GM12875 (cell line): ENCODE measurements at regions not wholly inside any gene's neighbourhood (a gene's known extent, or its start where the extent isn't known, plus 50 kb on each side); places are given as distances from the start of the nearest gene placed in this dataset.

Experiments used
- H3K4me3 ChIP-seq: one replicate; pipeline ENCODE4 v1.5.1; 2011; ENCODE audit warnings: low read depth, low read length, control low read depth
- TF ChIP-seq, protein P1 (sequence below): IDR thresholded peaks from 2 replicates; pipeline ENCODE4 v1.5.1; 2011; ENCODE audit warnings: low read depth, mild to moderate bottlenecking, control low read depth, inconsistent platforms, low read length, moderate library complexity, borderline replicate concordance; ENCODE audit not compliant: insufficient read depth

DNA sequence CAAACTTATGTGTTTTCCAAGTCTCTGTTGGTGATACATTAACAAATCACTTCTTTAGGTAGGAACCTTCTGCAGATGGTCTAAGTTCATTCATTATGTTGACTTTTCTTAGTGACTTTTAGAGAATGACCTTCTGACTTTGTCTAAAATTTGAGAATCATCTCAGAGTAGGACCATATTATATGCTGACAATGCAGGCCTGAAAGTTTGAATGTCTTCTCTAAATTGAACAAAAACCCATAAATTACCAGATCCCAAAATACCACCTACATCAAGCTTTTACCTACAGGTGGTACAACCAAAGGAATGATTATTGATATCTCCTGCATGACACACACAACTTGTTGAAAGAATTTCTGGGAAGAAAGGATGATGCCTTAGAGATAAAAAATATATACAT, 191.5 kb downstream of the SOD2 start:
- no peak overlapping the region for H3K4me3 ChIP-seq
- TF ChIP-seq, protein P1, sequence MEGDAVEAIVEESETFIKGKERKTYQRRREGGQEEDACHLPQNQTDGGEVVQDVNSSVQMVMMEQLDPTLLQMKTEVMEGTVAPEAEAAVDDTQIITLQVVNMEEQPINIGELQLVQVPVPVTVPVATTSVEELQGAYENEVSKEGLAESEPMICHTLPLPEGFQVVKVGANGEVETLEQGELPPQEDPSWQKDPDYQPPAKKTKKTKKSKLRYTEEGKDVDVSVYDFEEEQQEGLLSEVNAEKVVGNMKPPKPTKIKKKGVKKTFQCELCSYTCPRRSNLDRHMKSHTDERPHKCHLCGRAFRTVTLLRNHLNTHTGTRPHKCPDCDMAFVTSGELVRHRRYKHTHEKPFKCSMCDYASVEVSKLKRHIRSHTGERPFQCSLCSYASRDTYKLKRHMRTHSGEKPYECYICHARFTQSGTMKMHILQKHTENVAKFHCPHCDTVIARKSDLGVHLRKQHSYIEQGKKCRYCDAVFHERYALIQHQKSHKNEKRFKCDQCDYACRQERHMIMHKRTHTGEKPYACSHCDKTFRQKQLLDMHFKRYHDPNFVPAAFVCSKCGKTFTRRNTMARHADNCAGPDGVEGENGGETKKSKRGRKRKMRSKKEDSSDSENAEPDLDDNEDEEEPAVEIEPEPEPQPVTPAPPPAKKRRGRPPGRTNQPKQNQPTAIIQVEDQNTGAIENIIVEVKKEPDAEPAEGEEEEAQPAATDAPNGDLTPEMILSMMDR = no peak

DNA sequence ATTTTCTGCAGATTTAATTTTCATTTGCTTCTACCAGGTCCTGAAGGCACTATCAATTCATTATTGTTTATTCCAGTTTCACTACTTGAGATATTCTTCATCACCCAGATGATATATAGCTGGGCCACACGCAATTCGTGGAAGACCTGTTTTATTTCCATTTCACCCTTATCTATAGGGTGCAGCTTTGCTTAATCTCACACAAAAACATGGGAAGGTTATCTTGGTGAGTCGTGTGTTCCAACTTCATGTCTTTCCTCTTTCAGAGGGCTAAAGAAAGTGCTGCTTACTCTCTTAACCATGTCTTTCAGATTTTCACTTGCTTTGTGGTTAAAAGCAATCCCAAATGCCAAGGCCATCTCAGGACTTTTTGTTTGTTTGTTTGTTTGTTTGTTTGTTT, 194.0 kb downstream of the SOD2 start:
- H3K4me3 ChIP-seq = no peak overlapping the region
- TF ChIP-seq, protein P1 = no peak

DNA sequence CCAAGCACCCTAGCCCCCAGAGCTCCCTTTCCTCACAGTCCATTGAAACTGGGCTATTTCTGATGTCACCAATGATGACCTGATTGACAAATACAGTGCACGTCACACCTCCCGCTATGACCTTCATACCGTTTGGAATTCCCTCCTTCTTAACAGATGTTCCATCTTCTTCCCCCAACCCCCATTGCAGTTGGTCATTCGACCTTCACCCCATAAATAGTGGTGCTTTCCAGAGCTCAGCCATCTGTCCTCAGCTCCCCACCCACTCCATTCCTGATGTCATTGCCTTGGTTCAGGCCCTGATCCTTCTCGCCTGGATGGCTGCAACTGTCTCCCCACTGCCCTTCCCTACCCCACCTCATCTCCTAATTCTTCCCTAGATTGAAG, 198.5 kb downstream of the SOD2 start:
- TF ChIP-seq, protein P1 = no peak
- H3K4me3 ChIP-seq = no peak overlapping the region

DNA sequence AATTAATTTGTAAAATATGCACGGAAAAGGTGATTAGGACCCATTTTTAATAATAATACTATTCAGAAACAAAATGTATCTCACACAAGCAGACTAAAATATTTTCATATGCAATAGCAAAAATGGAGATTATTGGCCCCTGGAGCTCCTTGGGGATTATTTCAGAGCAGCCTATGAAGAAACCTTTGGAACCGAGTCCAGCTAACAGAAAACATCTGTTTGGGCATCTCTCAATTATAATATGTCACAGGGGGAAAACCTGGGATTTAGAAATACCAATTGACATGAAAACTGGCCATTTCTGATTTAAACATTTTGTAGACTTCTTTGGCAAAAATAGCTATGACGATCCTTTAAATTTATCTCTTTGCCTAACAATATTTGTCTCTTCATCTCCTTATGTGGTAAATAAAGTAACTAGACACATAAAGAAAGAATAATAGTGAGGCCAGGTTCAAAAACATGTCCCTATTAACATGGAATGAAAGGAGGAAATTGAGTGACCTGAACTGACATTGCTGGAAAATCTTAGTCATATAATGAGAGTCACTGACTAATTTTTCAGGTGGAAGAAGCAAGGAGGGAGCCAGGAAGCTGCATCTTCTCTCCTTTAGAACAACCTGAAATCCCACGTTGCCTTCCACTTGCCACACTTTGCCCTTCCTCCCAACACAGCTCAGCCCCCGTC, 199.0 kb downstream of the SOD2 start:
- TF ChIP-seq, protein P1 = no peak
- no peak overlapping the region for H3K4me3 ChIP-seq

DNA sequence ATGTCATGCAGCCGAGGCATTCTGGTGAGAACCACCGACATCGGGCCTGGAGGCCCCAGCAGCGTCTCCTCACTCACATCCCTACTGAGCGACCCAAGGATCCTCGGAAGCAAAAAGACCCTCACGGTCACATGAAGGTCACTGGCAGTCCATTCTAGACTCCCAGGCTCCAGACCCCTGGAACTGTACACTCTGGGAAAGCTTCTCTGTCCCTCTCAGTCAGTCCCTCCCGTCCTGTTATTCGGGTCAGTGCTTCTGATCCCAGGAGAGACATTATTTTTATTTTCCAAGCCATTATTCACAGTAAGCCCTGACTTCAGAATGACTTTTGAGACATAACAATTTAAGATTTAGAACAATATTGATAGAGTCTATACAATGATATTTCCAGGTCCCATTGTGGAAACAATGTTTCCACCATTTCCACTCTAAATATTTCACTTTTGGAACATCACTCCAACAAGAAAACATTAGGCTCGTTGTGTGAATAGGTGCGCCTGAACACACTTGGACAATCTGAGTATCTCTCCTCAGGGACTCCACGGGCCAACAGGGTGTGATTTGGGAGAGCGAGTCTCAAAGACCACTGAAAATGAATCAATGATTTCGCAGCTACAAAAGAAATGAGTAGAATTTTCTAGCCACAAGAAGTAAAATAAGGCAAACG, 199.7 kb downstream of the SOD2 start:
- TF ChIP-seq, protein P1 = no peak
- no peak overlapping the region for H3K4me3 ChIP-seq

DNA sequence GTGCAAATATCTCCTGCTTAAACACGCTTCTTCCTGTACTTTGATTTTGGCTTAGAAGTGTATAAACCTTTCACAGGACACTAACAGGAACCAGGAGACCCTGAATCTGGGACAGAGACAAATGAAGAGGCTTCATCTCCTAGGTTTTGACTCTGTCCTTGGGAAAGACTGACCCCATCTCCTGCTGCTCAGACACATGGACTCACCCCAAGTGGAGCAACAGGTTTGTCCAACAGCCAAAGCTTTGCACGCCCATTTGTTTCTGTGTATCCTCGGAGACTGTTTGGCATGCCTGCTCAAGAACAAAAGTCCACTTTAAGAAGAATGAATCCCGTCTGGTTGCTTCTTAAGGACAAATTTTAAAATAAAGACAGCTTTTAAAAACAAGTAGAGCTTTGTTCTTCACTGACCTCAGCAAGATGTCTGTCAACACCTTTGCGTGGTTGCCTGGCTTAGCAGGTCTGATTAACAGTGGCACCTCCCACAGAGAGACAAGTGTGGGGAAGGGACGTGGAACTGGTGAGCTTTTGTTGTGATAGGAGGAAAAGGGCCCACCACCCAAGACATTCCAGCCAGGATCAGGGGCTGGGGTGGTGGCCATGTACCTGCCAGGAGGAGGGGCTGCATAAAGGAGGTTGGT, 202.6 kb downstream of the SOD2 start:
- no peak overlapping the region for H3K4me3 ChIP-seq
- TF ChIP-seq, protein P1 = no peak
